HFFc6 (cell line): ENCODE measurements at regions not wholly inside any gene's neighbourhood (a gene's known extent, or its start where the extent isn't known, plus 50 kb on each side); places are given as distances from the start of the nearest gene placed in this dataset.

Experiments used
- DNase-seq: peaks from one replicate; pipeline ENCODE4 v3.0.0-alpha.2; 2018
- H3K27ac Mint-ChIP-seq: 2 replicates; pipeline ENCODE4 v1.8.0; 2020; ENCODE audit warnings: mild to moderate bottlenecking, mixed read lengths
- H3K27me3 Mint-ChIP-seq: 2 replicates; pipeline ENCODE4 v1.8.0; 2021; ENCODE audit warnings: mild to moderate bottlenecking, moderate library complexity, mixed read lengths; ENCODE audit not compliant: insufficient read depth
- H3K36me3 Mint-ChIP-seq: 2 replicates; pipeline ENCODE4 v1.8.0; 2021; ENCODE audit warnings: low read depth, mixed read lengths
- H3K4me1 Mint-ChIP-seq: 2 replicates; pipeline ENCODE4 v1.8.0; 2020; ENCODE audit warnings: low read depth, mixed read lengths
- H3K4me3 Mint-ChIP-seq: 2 replicates; pipeline ENCODE4 v1.8.0; 2020; ENCODE audit warnings: mild to moderate bottlenecking, moderate library complexity, mixed read lengths
- H3K9me3 Mint-ChIP-seq: 2 replicates; pipeline ENCODE4 v1.8.0; 2020; ENCODE audit warnings: mild to moderate bottlenecking, mixed read lengths
- CTCF ChIP-seq: fragments of 200-600 bp; sonication (generic); IDR thresholded peaks from 2 replicates; pipeline ENCODE4 v1.5.0; 2021; ENCODE audit warnings: antibody characterized with exemption, mild to moderate bottlenecking

- H3K27ac Mint-ChIP-seq: no peak overlapping the region
- H3K27me3 Mint-ChIP-seq: peaks cover 42% of the 10 kb centered on the region
- H3K36me3 Mint-ChIP-seq: peaks cover 5% of the 10 kb centered on the region; the same call in 1 of the 2 replicates
- DNase-seq: no peak
- no peak for TF ChIP-seq CTCF
- no peaks in the 10 kb centered on the region for H3K4me1 Mint-ChIP-seq
- peaks cover 14% of the 10 kb centered on the region for H3K9me3 Mint-ChIP-seq
- H3K4me3 Mint-ChIP-seq: no peak overlapping the region
These were observed 347.5 kb downstream of the C16orf95 start for GRCh38 chr16:86969716-86970115.

- H3K4me3 Mint-ChIP-seq: no peak overlapping the region
- H3K36me3 Mint-ChIP-seq: peaks cover 7% of the 10 kb centered on the region; the same call in 1 of the 2 replicates
- TF ChIP-seq CTCF: no peak
- H3K27me3 Mint-ChIP-seq: peaks cover 42% of the 10 kb centered on the region
- peaks cover 16% of the 10 kb centered on the region for H3K9me3 Mint-ChIP-seq
- peaks cover 3% of the 10 kb centered on the region for H3K4me1 Mint-ChIP-seq
- no peak overlapping the region for H3K27ac Mint-ChIP-seq
- DNase-seq: no peak
These were observed 346.9 kb downstream of the C16orf95 start for GRCh38 chr16:86970279-86970678.

- Mint-ChIP-seq H3K27me3 (peaks cover 37% of the 10 kb centered on the region), H3K36me3 (peaks cover 10% of the 10 kb centered on the region; the same call in 1 of the 2 replicates), H3K9me3 (peaks cover 17% of the 10 kb centered on the region), H3K27ac (no peak overlapping the region), H3K4me1 (peaks cover 8% of the 10 kb centered on the region), H3K4me3 (no peak overlapping the region)
- no peak for DNase-seq
- TF ChIP-seq CTCF: no peak
These were observed 346.5 kb downstream of the C16orf95 start for GRCh38 chr16:86970726-86971125.

- Mint-ChIP-seq H3K27ac (no peak overlapping the region), H3K27me3 (peaks cover 35% of the 10 kb centered on the region), H3K36me3 (peaks cover 10% of the 10 kb centered on the region; the same call in 1 of the 2 replicates), H3K4me1 (peaks cover 11% of the 10 kb centered on the region), H3K4me3 (no peak overlapping the region), H3K9me3 (peaks cover 17% of the 10 kb centered on the region)
- no peak for TF ChIP-seq CTCF
- no peak for DNase-seq
These were observed 345.9 kb downstream of the C16orf95 start for GRCh38 chr16:86971251-86971650.

- Mint-ChIP-seq H3K4me3 (no peak overlapping the region), H3K27me3 (peaks cover 19% of the 10 kb centered on the region), H3K4me1 (peaks cover 11% of the 10 kb centered on the region), H3K27ac (no peak overlapping the region), H3K36me3 (peaks cover 10% of the 10 kb centered on the region; the same call in 1 of the 2 replicates), H3K9me3 (peaks cover 17% of the 10 kb centered on the region)
- DNase-seq: no peak
- no peak for TF ChIP-seq CTCF
These were observed 343.1 kb downstream of the C16orf95 start for GRCh38 chr16:86974120-86974519.

GRCh38 chr16:86975445-86975844, 341.7 kb downstream of the C16orf95 start:
- H3K27ac Mint-ChIP-seq: no peak overlapping the region
- 0 out of 2 replicates have a peak, but pooled peaks cover 6% of the 10 kb centered on the region for H3K36me3 Mint-ChIP-seq
- TF ChIP-seq CTCF: no peak
- peaks cover 11% of the 10 kb centered on the region for H3K4me1 Mint-ChIP-seq
- H3K27me3 Mint-ChIP-seq: peaks cover 19% of the 10 kb centered on the region
- H3K9me3 Mint-ChIP-seq: peaks cover 12% of the 10 kb centered on the region
- no peak overlapping the region for H3K4me3 Mint-ChIP-seq
- peak; percentile 40 for DNase-seq
